SK-N-SH treated with all-trans-retinoic acid at 6 μM for 48 hours (cell line): ENCODE measurements at regions not wholly inside any gene's neighbourhood (a gene's known extent, or its start where the extent isn't known, plus 50 kb on each side); places are given as distances from the start of the nearest gene placed in this dataset.

Source experiments
- ARNTL ChIP-seq: fragments of 450-650 bp; formaldehyde crosslinking; IDR thresholded peaks from 2 replicates; pipeline ENCODE4 v1.5.0; 2020; ENCODE audit warnings: low read depth, mild to moderate bottlenecking, moderate library complexity, borderline replicate concordance
- CSDC2 ChIP-seq: fragments of 250-450 bp; sonication (Bioruptor Pico); IDR thresholded peaks from 2 replicates; pipeline ENCODE4 v1.5.0; 2020; ENCODE audit warnings: mild to moderate bottlenecking, moderate library complexity
- ESRRG ChIP-seq: fragments of 250-450 bp; sonication (Bioruptor Pico); IDR thresholded peaks from 2 replicates; pipeline ENCODE4 v1.6.1; 2021; ENCODE audit warnings: mild to moderate bottlenecking
- OSR1 ChIP-seq: fragments of 250-450 bp; sonication (Bioruptor Pico); IDR thresholded peaks from 2 replicates; pipeline ENCODE4 v1.8.0; 2022; ENCODE audit warnings: moderate library complexity, mild to moderate bottlenecking, inconsistent platforms
- POU6F1 ChIP-seq: fragments of 250-450 bp; sonication (Bioruptor Pico); IDR thresholded peaks from 2 replicates; pipeline ENCODE4 v1.8.0; 2021; ENCODE audit warnings: low read depth, mild to moderate bottlenecking, moderate library complexity, borderline replicate concordance
- PPARA ChIP-seq: fragments of 250-450 bp; sonication (Bioruptor Pico); IDR thresholded peaks from 2 replicates; pipeline ENCODE4 v1.5.0; 2020; ENCODE audit warnings: mild to moderate bottlenecking, borderline replicate concordance
- RARB ChIP-seq: fragments of 250-450 bp; sonication (Bioruptor Pico); IDR thresholded peaks from 2 replicates; pipeline ENCODE4 v1.8.0; 2021; ENCODE audit warnings: mild to moderate bottlenecking, moderate library complexity
- TCF4 ChIP-seq: fragments of 250-450 bp; sonication (Bioruptor Pico); IDR thresholded peaks from 2 replicates; pipeline ENCODE4 v1.8.0; 2021; ENCODE audit warnings: mild to moderate bottlenecking, moderate library complexity, borderline replicate concordance
- TSHZ2 ChIP-seq: fragments of 250-450 bp; sonication (Bioruptor Pico); IDR thresholded peaks from 2 replicates; pipeline ENCODE4 v1.5.0; 2020; ENCODE audit warnings: mild to moderate bottlenecking, moderate library complexity
- ZC3H10 ChIP-seq: fragments of 250-450 bp; sonication (Bioruptor Pico); IDR thresholded peaks from 2 replicates; pipeline ENCODE4 v1.5.1; 2021; ENCODE audit warnings: mild to moderate bottlenecking, moderate library complexity
- ZFP30 ChIP-seq: fragments of 450-650 bp; formaldehyde crosslinking; IDR thresholded peaks from 2 replicates; pipeline ENCODE4 v1.5.0; 2022; ENCODE audit warnings: mild to moderate bottlenecking, moderate library complexity
- ZNF565 ChIP-seq: fragments of 450-650 bp; formaldehyde crosslinking; conservative IDR thresholded peaks from 2 replicates; pipeline ENCODE4 v1.5.0; 2020; ENCODE audit warnings: low read depth, mild to moderate bottlenecking, moderate library complexity
- ZNF8 ChIP-seq: fragments of 450-650 bp; formaldehyde crosslinking; IDR thresholded peaks from 2 replicates; pipeline ENCODE4 v1.5.0; 2020; ENCODE audit warnings: mild to moderate bottlenecking, moderate library complexity
- TF ChIP-seq, protein P1 (sequence below): fragments of 250-450 bp; sonication (Bioruptor Pico); IDR thresholded peaks from 2 replicates; pipeline ENCODE4 v1.8.0; 2020; ENCODE audit warnings: mild to moderate bottlenecking, moderate library complexity, borderline replicate concordance

GRCh38 chr2:17426743-17427142, 91.5 kb downstream of the RAD51AP2 start:
- TF ChIP-seq RARB (CRISPR knock-in tag) (no peak), OSR1 (no peak), POU6F1 (CRISPR knock-in tag) (no peak), ZC3H10 (CRISPR knock-in tag) (no peak), ARNTL (CRISPR knock-in tag) (no peak), TSHZ2 (no peak), CSDC2 (CRISPR knock-in tag) (no peak), PPARA (CRISPR knock-in tag) (no peak), ZNF565 (CRISPR knock-in tag) (no peak), ESRRG (CRISPR knock-in tag) (no peak), TCF4 (CRISPR knock-in tag) (no peak), ZFP30 (CRISPR knock-in tag) (no peak), ZNF8 (CRISPR knock-in tag) (no peak)
- TF ChIP-seq, protein P1, sequence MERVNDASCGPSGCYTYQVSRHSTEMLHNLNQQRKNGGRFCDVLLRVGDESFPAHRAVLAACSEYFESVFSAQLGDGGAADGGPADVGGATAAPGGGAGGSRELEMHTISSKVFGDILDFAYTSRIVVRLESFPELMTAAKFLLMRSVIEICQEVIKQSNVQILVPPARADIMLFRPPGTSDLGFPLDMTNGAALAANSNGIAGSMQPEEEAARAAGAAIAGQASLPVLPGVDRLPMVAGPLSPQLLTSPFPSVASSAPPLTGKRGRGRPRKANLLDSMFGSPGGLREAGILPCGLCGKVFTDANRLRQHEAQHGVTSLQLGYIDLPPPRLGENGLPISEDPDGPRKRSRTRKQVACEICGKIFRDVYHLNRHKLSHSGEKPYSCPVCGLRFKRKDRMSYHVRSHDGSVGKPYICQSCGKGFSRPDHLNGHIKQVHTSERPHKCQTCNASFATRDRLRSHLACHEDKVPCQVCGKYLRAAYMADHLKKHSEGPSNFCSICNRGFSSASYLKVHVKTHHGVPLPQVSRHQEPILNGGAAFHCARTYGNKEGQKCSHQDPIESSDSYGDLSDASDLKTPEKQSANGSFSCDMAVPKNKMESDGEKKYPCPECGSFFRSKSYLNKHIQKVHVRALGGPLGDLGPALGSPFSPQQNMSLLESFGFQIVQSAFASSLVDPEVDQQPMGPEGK (CRISPR knock-in tag), result no peak
